GM23338 (cell line): ENCODE measurements at regions not wholly inside any gene's neighbourhood (a gene's known extent, or its start where the extent isn't known, plus 50 kb on each side); places are given as distances from the start of the nearest gene placed in this dataset.

ENCODE experiments used
- ATAC-seq: fragments of 200-7000 bp; cut with Tn5 transposase; 3 replicates; pipeline ENCODE4 v1.9.1; 2020
- DNase-seq: peaks from one replicate; pipeline ENCODE4 v3.0.0-alpha.2; 2015; ENCODE audit warnings: low spot score
- H2AFZ ChIP-seq: fragments of 200-600 bp; sonication (generic); 2 replicates; pipeline ENCODE4 v1.8.0; 2016; ENCODE audit warnings: antibody characterized with exemption, mild to moderate bottlenecking, moderate library complexity
- H3F3A ChIP-seq: fragments of 200-600 bp; sonication (generic); replicated peaks from 2 replicates; pipeline ENCODE4 v1.8.0; 2017; ENCODE audit warnings: antibody characterized with exemption, mixed run types, low read depth
- H3K27ac ChIP-seq: fragments of 200-600 bp; sonication (generic); 2 replicates; pipeline ENCODE4 v1.6.1; 2016; ENCODE audit warnings: low read depth
- H3K27me3 ChIP-seq: fragments of 200-600 bp; sonication (generic); 2 replicates; pipeline ENCODE4 v1.8.0; 2016; ENCODE audit warnings: mild to moderate bottlenecking, mixed run types, moderate library complexity; ENCODE audit not compliant: insufficient read depth
- H3K36me3 ChIP-seq: fragments of 200-600 bp; sonication (generic); 2 replicates; pipeline ENCODE4 v1.8.0; 2016; ENCODE audit warnings: mild to moderate bottlenecking; ENCODE audit not compliant: insufficient read depth
- H3K4me1 ChIP-seq: fragments of 200-600 bp; sonication (generic); 2 replicates; pipeline ENCODE4 v1.8.0; 2016; ENCODE audit warnings: mild to moderate bottlenecking, moderate library complexity; ENCODE audit not compliant: insufficient read depth
- H3K4me2 ChIP-seq: fragments of 200-600 bp; sonication (generic); 2 replicates; pipeline ENCODE4 v1.7.1; 2017; ENCODE audit warnings: mixed run types
- H3K4me3 ChIP-seq: fragments of 200-600 bp; sonication (generic); 2 replicates; pipeline ENCODE4 v1.6.1; 2016; ENCODE audit warnings: mixed run types
- H3K79me2 ChIP-seq: fragments of 200-600 bp; sonication (generic); replicated peaks from 2 replicates; pipeline ENCODE4 v1.8.0; 2017; ENCODE audit warnings: mild to moderate bottlenecking; ENCODE audit not compliant: insufficient read depth
- H3K9me2 ChIP-seq: fragments of 200-600 bp; sonication (generic); 2 replicates; pipeline ENCODE4 v1.8.0; 2017; ENCODE audit not compliant: insufficient read depth
- H4K20me1 ChIP-seq: fragments of 200-600 bp; sonication (generic); replicated peaks from 2 replicates; pipeline ENCODE4 v1.8.0; 2017; ENCODE audit warnings: mild to moderate bottlenecking; ENCODE audit not compliant: insufficient read depth
- H3K27ac Mint-ChIP-seq: 2 replicates; pipeline ENCODE4 v1.8.0; 2020; ENCODE audit warnings: inconsistent platforms, mild to moderate bottlenecking, moderate library complexity, mixed read lengths
- H3K27me3 Mint-ChIP-seq: 3 replicates; pipeline ENCODE4 v1.8.0; 2022; ENCODE audit warnings: low read depth, mild to moderate bottlenecking, moderate library complexity, mixed read lengths, inconsistent platforms; ENCODE audit not compliant: insufficient read depth, poor library complexity
- H3K36me3 Mint-ChIP-seq: 3 replicates; pipeline ENCODE4 v1.8.0; 2021; ENCODE audit warnings: low read depth, mild to moderate bottlenecking, inconsistent platforms, moderate library complexity, mixed read lengths
- H3K4me1 Mint-ChIP-seq: 3 replicates; pipeline ENCODE4 v1.8.0; 2020; ENCODE audit warnings: mild to moderate bottlenecking, inconsistent platforms, mixed read lengths
- H3K4me3 Mint-ChIP-seq: 3 replicates; pipeline ENCODE4 v1.8.0; 2021; ENCODE audit warnings: moderate library complexity, mild to moderate bottlenecking, inconsistent platforms, mixed read lengths
- H3K9me3 Mint-ChIP-seq: 3 replicates; pipeline ENCODE4 v1.8.0; 2020; ENCODE audit warnings: moderate library complexity, mild to moderate bottlenecking, inconsistent platforms, mixed read lengths
- CREB1 ChIP-seq: fragments of 250-450 bp; sonication (Bioruptor Pico); IDR thresholded peaks from 2 replicates; pipeline ENCODE4 v1.5.0; 2020; ENCODE audit warnings: low read depth, mild to moderate bottlenecking, moderate library complexity
- EZH2 ChIP-seq: fragments of 200-600 bp; sonication (generic); IDR thresholded peaks from one replicate; pipeline ENCODE4 v1.8.0; 2017; ENCODE audit warnings: antibody characterized with exemption, mild to moderate bottlenecking, low read depth; ENCODE audit not compliant: unreplicated experiment
- EZH2phosphoT487 ChIP-seq: fragments of 200-600 bp; sonication (generic); IDR thresholded peaks from one replicate; pipeline ENCODE4 v1.8.1; 2018; ENCODE audit warnings: antibody characterized with exemption; ENCODE audit not compliant: unreplicated experiment
- JUNB ChIP-seq: IDR thresholded peaks from one replicate; pipeline ENCODE4 v1.6.1; 2016; ENCODE audit warnings: antibody characterized with exemption; ENCODE audit not compliant: unreplicated experiment
- NANOG ChIP-seq: IDR thresholded peaks from 2 replicates; pipeline ENCODE4 v1.6.1; 2016; ENCODE audit warnings: antibody characterized with exemption, borderline replicate concordance
- POLR2AphosphoS5 ChIP-seq: IDR thresholded peaks from 2 replicates; pipeline ENCODE4 v1.6.1; 2016; ENCODE audit warnings: antibody characterized with exemption, low read depth
- STAT1 ChIP-seq: IDR thresholded peaks from one replicate; pipeline ENCODE4 v1.6.1; 2016; ENCODE audit warnings: antibody characterized with exemption; ENCODE audit not compliant: unreplicated experiment
- ZNF114 ChIP-seq: fragments of 250-450 bp; sonication (Bioruptor Pico); IDR thresholded peaks from 2 replicates; pipeline ENCODE4 v1.5.0; 2020; ENCODE audit warnings: mild to moderate bottlenecking, moderate library complexity
- ZNF331 ChIP-seq: fragments of 250-450 bp; sonication (Bioruptor Pico); IDR thresholded peaks from 2 replicates; pipeline ENCODE4 v1.5.0; 2020; ENCODE audit warnings: low read depth, mild to moderate bottlenecking, moderate library complexity
- TF ChIP-seq, protein P1 (sequence below), 2 experiments: fragments of 200-600 bp in 1 of 2; sonication (generic) in 1 of 2; conservative IDR thresholded peaks; 2 replicates each; pipeline versions ENCODE4 v1.5.1 to v1.6.1; 2016 to 2017; ENCODE audit warnings: antibody characterized with exemption in 2 of 2, low read depth in 2 of 2, mild to moderate bottlenecking in 2 of 2, moderate library complexity in 1 of 2
- TF ChIP-seq, protein P2 (sequence below): IDR thresholded peaks from 2 replicates; pipeline ENCODE4 v1.6.1; 2016; ENCODE audit warnings: antibody characterized with exemption
- TF ChIP-seq, protein P3 (sequence below): fragments of 250-450 bp; sonication (Bioruptor Pico); IDR thresholded peaks from 2 replicates; pipeline ENCODE4 v1.5.0; 2020; ENCODE audit warnings: mild to moderate bottlenecking, moderate library complexity
- TF ChIP-seq, protein P4 (sequence below): IDR thresholded peaks from one replicate; pipeline ENCODE4 v1.6.1; 2018; ENCODE audit warnings: antibody characterized with exemption; ENCODE audit not compliant: unreplicated experiment

DNA sequence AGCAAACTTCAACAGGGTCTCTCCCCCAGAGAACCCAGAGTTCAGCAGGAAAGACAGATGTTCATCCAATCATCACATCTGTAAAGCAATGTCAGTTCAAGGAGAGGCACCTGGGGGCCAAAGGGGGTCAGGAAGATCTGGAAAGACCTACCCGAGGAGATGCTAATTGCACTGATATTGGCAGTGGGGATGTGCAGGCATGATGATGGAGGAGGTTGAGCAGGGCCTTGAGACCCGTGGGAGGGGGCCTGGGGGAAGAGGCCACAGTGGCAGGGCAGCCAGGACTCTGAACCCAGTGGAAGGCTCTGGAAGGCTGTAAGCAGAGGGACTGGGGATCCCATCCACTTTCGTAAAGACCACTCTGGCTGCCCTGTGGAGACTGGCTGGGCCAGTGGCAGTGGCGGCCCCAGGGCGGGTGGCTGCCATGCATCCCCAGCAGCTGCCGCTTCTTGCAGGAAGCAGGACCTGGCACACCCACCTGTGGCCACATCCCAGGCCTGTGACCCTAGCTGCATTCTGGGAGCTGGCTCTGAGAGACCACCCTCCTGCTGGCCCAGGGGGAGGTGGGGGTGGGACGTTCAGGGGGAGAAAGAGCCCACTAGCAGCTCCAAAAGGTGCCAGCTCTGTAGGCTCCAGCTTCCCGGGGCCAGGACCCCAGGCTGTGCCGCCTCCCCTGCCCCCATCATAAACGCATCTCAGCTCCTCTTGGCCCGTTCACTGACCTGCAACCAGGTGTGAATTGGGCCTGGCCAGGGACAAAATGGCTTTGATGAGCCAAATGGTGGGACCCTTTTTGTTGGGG is 59.9 kb upstream of the FGF3 start:
- DNase-seq (no peak), ATAC-seq (no peak)
- H3K27me3 Mint-ChIP-seq, result peaks cover 9% of the 10 kb centered on the region
- H3K4me2 ChIP-seq, result no peak overlapping the region
- H3F3A ChIP-seq, result no peaks in the 10 kb centered on the region
- H3K4me1 ChIP-seq, result no peaks in the 10 kb centered on the region
- no peaks in the 10 kb centered on the region for H3K36me3 Mint-ChIP-seq
- H3K4me3 ChIP-seq, result no peak overlapping the region
- no peak overlapping the region for H3K27ac Mint-ChIP-seq
- no peaks in the 10 kb centered on the region for H3K9me3 Mint-ChIP-seq
- no peak overlapping the region for H3K27ac ChIP-seq
- no peak overlapping the region for H3K4me3 Mint-ChIP-seq
- TF ChIP-seq, protein P1, sequence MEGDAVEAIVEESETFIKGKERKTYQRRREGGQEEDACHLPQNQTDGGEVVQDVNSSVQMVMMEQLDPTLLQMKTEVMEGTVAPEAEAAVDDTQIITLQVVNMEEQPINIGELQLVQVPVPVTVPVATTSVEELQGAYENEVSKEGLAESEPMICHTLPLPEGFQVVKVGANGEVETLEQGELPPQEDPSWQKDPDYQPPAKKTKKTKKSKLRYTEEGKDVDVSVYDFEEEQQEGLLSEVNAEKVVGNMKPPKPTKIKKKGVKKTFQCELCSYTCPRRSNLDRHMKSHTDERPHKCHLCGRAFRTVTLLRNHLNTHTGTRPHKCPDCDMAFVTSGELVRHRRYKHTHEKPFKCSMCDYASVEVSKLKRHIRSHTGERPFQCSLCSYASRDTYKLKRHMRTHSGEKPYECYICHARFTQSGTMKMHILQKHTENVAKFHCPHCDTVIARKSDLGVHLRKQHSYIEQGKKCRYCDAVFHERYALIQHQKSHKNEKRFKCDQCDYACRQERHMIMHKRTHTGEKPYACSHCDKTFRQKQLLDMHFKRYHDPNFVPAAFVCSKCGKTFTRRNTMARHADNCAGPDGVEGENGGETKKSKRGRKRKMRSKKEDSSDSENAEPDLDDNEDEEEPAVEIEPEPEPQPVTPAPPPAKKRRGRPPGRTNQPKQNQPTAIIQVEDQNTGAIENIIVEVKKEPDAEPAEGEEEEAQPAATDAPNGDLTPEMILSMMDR (conservative IDR thresholded peaks at IDR 0.05; ENCODE audit: low read depth in 2 of 2), result no peak
- TF ChIP-seq EZH2 (no peak), ZNF114 (no peak), JUNB (no peak), POLR2AphosphoS5 (no peak), EZH2phosphoT487 (no peak), NANOG (no peak), STAT1 (no peak), CREB1 (no peak), ZNF331 (no peak)
- TF ChIP-seq, protein P2, sequence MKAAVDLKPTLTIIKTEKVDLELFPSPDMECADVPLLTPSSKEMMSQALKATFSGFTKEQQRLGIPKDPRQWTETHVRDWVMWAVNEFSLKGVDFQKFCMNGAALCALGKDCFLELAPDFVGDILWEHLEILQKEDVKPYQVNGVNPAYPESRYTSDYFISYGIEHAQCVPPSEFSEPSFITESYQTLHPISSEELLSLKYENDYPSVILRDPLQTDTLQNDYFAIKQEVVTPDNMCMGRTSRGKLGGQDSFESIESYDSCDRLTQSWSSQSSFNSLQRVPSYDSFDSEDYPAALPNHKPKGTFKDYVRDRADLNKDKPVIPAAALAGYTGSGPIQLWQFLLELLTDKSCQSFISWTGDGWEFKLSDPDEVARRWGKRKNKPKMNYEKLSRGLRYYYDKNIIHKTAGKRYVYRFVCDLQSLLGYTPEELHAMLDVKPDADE, result no peak
- TF ChIP-seq, protein P3, sequence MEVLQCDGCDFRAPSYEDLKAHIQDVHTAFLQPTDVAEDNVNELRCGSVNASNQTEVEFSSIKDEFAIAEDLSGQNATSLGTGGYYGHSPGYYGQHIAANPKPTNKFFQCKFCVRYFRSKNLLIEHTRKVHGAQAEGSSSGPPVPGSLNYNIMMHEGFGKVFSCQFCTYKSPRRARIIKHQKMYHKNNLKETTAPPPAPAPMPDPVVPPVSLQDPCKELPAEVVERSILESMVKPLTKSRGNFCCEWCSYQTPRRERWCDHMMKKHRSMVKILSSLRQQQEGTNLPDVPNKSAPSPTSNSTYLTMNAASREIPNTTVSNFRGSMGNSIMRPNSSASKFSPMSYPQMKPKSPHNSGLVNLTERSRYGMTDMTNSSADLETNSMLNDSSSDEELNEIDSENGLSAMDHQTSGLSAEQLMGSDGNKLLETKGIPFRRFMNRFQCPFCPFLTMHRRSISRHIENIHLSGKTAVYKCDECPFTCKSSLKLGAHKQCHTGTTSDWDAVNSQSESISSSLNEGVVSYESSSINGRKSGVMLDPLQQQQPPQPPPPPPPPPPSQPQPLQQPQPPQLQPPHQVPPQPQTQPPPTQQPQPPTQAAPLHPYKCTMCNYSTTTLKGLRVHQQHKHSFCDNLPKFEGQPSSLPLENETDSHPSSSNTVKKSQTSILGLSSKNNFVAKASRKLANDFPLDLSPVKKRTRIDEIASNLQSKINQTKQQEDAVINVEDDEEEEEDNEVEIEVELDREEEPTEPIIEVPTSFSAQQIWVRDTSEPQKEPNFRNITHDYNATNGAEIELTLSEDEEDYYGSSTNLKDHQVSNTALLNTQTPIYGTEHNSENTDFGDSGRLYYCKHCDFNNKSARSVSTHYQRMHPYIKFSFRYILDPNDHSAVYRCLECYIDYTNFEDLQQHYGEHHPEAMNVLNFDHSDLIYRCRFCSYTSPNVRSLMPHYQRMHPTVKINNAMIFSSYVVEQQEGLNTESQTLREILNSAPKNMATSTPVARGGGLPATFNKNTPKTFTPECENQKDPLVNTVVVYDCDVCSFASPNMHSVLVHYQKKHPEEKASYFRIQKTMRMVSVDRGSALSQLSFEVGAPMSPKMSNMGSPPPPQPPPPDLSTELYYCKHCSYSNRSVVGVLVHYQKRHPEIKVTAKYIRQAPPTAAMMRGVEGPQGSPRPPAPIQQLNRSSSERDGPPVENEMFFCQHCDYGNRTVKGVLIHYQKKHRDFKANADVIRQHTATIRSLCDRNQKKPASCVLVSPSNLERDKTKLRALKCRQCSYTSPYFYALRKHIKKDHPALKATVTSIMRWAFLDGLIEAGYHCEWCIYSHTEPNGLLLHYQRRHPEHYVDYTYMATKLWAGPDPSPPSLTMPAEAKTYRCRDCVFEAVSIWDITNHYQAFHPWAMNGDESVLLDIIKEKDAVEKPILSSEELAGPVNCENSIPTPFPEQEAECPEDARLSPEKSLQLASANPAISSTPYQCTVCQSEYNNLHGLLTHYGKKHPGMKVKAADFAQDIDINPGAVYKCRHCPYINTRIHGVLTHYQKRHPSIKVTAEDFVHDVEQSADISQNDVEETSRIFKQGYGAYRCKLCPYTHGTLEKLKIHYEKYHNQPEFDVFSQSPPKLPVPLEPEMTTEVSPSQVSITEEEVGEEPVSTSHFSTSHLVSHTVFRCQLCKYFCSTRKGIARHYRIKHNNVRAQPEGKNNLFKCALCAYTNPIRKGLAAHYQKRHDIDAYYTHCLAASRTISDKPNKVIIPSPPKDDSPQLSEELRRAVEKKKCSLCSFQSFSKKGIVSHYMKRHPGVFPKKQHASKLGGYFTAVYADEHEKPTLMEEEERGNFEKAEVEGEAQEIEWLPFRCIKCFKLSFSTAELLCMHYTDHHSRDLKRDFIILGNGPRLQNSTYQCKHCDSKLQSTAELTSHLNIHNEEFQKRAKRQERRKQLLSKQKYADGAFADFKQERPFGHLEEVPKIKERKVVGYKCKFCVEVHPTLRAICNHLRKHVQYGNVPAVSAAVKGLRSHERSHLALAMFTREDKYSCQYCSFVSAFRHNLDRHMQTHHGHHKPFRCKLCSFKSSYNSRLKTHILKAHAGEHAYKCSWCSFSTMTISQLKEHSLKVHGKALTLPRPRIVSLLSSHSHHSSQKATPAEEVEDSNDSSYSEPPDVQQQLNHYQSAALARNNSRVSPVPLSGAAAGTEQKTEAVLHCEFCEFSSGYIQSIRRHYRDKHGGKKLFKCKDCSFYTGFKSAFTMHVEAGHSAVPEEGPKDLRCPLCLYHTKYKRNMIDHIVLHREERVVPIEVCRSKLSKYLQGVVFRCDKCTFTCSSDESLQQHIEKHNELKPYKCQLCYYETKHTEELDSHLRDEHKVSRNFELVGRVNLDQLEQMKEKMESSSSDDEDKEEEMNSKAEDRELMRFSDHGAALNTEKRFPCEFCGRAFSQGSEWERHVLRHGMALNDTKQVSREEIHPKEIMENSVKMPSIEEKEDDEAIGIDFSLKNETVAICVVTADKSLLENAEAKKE, result no peak
- TF ChIP-seq, protein P4, sequence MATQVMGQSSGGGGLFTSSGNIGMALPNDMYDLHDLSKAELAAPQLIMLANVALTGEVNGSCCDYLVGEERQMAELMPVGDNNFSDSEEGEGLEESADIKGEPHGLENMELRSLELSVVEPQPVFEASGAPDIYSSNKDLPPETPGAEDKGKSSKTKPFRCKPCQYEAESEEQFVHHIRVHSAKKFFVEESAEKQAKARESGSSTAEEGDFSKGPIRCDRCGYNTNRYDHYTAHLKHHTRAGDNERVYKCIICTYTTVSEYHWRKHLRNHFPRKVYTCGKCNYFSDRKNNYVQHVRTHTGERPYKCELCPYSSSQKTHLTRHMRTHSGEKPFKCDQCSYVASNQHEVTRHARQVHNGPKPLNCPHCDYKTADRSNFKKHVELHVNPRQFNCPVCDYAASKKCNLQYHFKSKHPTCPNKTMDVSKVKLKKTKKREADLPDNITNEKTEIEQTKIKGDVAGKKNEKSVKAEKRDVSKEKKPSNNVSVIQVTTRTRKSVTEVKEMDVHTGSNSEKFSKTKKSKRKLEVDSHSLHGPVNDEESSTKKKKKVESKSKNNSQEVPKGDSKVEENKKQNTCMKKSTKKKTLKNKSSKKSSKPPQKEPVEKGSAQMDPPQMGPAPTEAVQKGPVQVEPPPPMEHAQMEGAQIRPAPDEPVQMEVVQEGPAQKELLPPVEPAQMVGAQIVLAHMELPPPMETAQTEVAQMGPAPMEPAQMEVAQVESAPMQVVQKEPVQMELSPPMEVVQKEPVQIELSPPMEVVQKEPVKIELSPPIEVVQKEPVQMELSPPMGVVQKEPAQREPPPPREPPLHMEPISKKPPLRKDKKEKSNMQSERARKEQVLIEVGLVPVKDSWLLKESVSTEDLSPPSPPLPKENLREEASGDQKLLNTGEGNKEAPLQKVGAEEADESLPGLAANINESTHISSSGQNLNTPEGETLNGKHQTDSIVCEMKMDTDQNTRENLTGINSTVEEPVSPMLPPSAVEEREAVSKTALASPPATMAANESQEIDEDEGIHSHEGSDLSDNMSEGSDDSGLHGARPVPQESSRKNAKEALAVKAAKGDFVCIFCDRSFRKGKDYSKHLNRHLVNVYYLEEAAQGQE, result no peak
- H3K4me1 Mint-ChIP-seq, result peaks cover 2% of the 10 kb centered on the region; the same call in 1 of the 3 replicates
- H2AFZ ChIP-seq, result no peak overlapping the region
- H3K9me2 ChIP-seq, result no peaks in the 10 kb centered on the region
- H3K36me3 ChIP-seq, result no peaks in the 10 kb centered on the region
- H3K27me3 ChIP-seq, result no peaks in the 10 kb centered on the region
- H4K20me1 ChIP-seq, result no peaks in the 10 kb centered on the region
- no peaks in the 10 kb centered on the region for H3K79me2 ChIP-seq
